ENCODE measurements at regions not wholly inside any gene's neighbourhood (a gene's known extent, or its start where the extent isn't known, plus 50 kb on each side); places are given as distances from the start of the nearest gene placed in this dataset.
"Not testable (repeated sequence)": the region's sequence is repeated elsewhere in the genome, so short reads cannot be mapped to it uniquely, and the experiment has no call there.

- not testable (repeated sequence) for H3K9ac ChIP-seq (ENCODE audit: low read depth in 1 of 2, low read length in 2 of 2); H3K27ac ChIP-seq (ENCODE audit: low read depth, low read length); H3K27me3 ChIP-seq (ENCODE audit: control insufficient read depth in 1 of 2, insufficient read depth in 2 of 2, low read length in 2 of 2); H3K4me3 ChIP-seq (ENCODE audit: low read depth in 1 of 2, low read length in 2 of 2); H3K9me3 ChIP-seq (ENCODE audit: control insufficient read depth in 1 of 2, low read length in 2 of 2); H3K36me3 ChIP-seq (ENCODE audit: control insufficient read depth in 1 of 2, insufficient read depth in 2 of 2, low read length in 2 of 2)
- H3K4me1 ChIP-seq (ENCODE audit: control insufficient read depth in 1 of 2, insufficient read depth in 2 of 2, low read length in 2 of 2): peaks cover 0 to 12% of the 10 kb centered on the region in 2 donors
These were observed 681.8 kb upstream of the TBX3 start for GRCh38 chr12:115365765-115366164.

GRCh38 chr12:115364921-115365320 lies 680.9 kb upstream of the TBX3 start:
- Histone ChIP-seq H3K36me3 (ENCODE audit: control insufficient read depth in 1 of 2, insufficient read depth in 2 of 2, low read length in 2 of 2) (no peaks in the 10 kb centered on the region), H3K9me3 (ENCODE audit: control insufficient read depth in 1 of 2, low read length in 2 of 2) (no peaks in the 10 kb centered on the region), H3K4me1 (ENCODE audit: control insufficient read depth in 1 of 2, insufficient read depth in 2 of 2, low read length in 2 of 2) (peaks cover 0 to 12% of the 10 kb centered on the region in 2 donors), H3K27me3 (ENCODE audit: control insufficient read depth in 1 of 2, insufficient read depth in 2 of 2, low read length in 2 of 2) (no peaks in the 10 kb centered on the region), H3K9ac (ENCODE audit: low read depth in 1 of 2, low read length in 2 of 2) (no peak overlapping the region), H3K27ac (ENCODE audit: low read depth, low read length) (no peak overlapping the region), H3K4me3 (ENCODE audit: low read depth in 1 of 2, low read length in 2 of 2) (no peak overlapping the region)

- Histone ChIP-seq H3K36me3 (ENCODE audit: control insufficient read depth in 1 of 2, insufficient read depth in 2 of 2, low read length in 2 of 2) (no peaks in the 10 kb centered on the region), H3K27me3 (ENCODE audit: control insufficient read depth in 1 of 2, insufficient read depth in 2 of 2, low read length in 2 of 2) (no peaks in the 10 kb centered on the region), H3K9ac (ENCODE audit: low read depth in 1 of 2, low read length in 2 of 2) (no peak overlapping the region), H3K9me3 (ENCODE audit: control insufficient read depth in 1 of 2, low read length in 2 of 2) (no peaks in the 10 kb centered on the region), H3K4me3 (ENCODE audit: low read depth in 1 of 2, low read length in 2 of 2) (no peak overlapping the region), H3K27ac (ENCODE audit: low read depth, low read length) (no peak overlapping the region), H3K4me1 (ENCODE audit: control insufficient read depth in 1 of 2, insufficient read depth in 2 of 2, low read length in 2 of 2) (peaks cover 0 to 6% of the 10 kb centered on the region in 2 donors)
These were observed 678.5 kb upstream of the TBX3 start for GRCh38 chr12:115362339-115362976.

GRCh38 chr12:115357681-115358080 lies 673.7 kb upstream of the TBX3 start:
- no peak overlapping the region for H3K27ac ChIP-seq (ENCODE audit: low read depth, low read length)
- no peak overlapping the region for H3K9ac ChIP-seq (ENCODE audit: low read depth in 1 of 2, low read length in 2 of 2)
- H3K4me3 ChIP-seq (ENCODE audit: low read depth in 1 of 2, low read length in 2 of 2): no peak overlapping the region
- H3K36me3 ChIP-seq (ENCODE audit: control insufficient read depth in 1 of 2, insufficient read depth in 2 of 2, low read length in 2 of 2): no peaks in the 10 kb centered on the region
- H3K27me3 ChIP-seq (ENCODE audit: control insufficient read depth in 1 of 2, insufficient read depth in 2 of 2, low read length in 2 of 2): no peaks in the 10 kb centered on the region
- H3K9me3 ChIP-seq (ENCODE audit: control insufficient read depth in 1 of 2, low read length in 2 of 2): no peaks in the 10 kb centered on the region
- H3K4me1 ChIP-seq (ENCODE audit: control insufficient read depth in 1 of 2, insufficient read depth in 2 of 2, low read length in 2 of 2): peaks cover 6 to 9% of the 10 kb centered on the region in 2 donors

DNA sequence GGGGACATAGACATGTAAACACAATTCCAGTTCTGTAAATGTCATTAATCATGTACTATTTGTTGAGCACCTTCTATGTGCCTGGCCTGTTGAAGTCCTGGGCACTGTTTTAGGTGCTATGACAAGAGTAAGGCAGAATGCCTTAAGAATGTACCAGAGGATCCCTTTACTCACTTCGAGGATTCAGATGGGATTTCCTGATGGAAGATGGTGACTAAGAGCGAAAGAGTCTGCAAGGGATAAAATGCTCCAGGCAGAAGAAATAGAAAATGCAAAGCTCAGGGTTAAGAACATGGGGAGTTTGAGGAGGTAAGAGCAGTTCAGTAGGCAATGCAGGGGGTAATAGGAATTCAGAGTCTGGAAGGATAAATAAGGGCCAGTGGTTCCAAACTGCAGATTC lies 671.3 kb upstream of the TBX3 start:
- Histone ChIP-seq H3K27ac (ENCODE audit: low read depth, low read length) (no peak overlapping the region), H3K4me3 (ENCODE audit: low read depth in 1 of 2, low read length in 2 of 2) (no peak overlapping the region), H3K36me3 (ENCODE audit: control insufficient read depth in 1 of 2, insufficient read depth in 2 of 2, low read length in 2 of 2) (no peaks in the 10 kb centered on the region), H3K4me1 (ENCODE audit: control insufficient read depth in 1 of 2, insufficient read depth in 2 of 2, low read length in 2 of 2) (peaks cover 6 to 9% of the 10 kb centered on the region in 2 donors), H3K9me3 (ENCODE audit: control insufficient read depth in 1 of 2, low read length in 2 of 2) (no peaks in the 10 kb centered on the region), H3K27me3 (ENCODE audit: control insufficient read depth in 1 of 2, insufficient read depth in 2 of 2, low read length in 2 of 2) (no peaks in the 10 kb centered on the region), H3K9ac (ENCODE audit: low read depth in 1 of 2, low read length in 2 of 2) (no peak overlapping the region)

GRCh38 chr12:115354007-115354890 lies 670.3 kb upstream of the TBX3 start:
- Histone ChIP-seq H3K9ac (ENCODE audit: low read depth in 1 of 2, low read length in 2 of 2) (peak overlapping the region; percentile 12 to 52), H3K4me1 (ENCODE audit: control insufficient read depth in 1 of 2, insufficient read depth in 2 of 2, low read length in 2 of 2) (peaks cover 6 to 9% of the 10 kb centered on the region in 2 donors), H3K27me3 (ENCODE audit: control insufficient read depth in 1 of 2, insufficient read depth in 2 of 2, low read length in 2 of 2) (no peaks in the 10 kb centered on the region), H3K36me3 (ENCODE audit: control insufficient read depth in 1 of 2, insufficient read depth in 2 of 2, low read length in 2 of 2) (no peaks in the 10 kb centered on the region), H3K27ac (ENCODE audit: low read depth, low read length) (no peak overlapping the region), H3K9me3 (ENCODE audit: control insufficient read depth in 1 of 2, low read length in 2 of 2) (no peaks in the 10 kb centered on the region), H3K4me3 (ENCODE audit: low read depth in 1 of 2, low read length in 2 of 2) (peak overlapping the region; percentile 60 to 69)

DNA sequence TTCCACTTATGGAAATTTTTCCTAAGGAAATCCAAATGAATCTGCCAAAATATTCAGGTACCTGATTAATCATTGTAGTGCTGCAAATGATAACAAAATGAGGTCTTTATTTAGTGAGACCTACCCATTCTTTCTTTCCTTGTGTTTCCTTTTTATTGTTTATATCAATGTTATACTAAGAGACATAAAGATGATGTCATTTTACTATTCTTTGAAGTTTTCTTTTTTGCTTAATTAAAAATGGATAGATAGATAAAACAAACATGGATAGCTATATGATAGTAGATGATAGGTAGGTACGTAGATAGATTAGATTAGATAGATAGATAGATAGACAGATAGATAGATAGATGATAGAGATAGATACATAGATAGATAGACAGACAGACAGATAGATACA lies 669.5 kb upstream of the TBX3 start:
- Histone ChIP-seq H3K36me3 (ENCODE audit: control insufficient read depth in 1 of 2, insufficient read depth in 2 of 2, low read length in 2 of 2) (no peaks in the 10 kb centered on the region), H3K9me3 (ENCODE audit: control insufficient read depth in 1 of 2, low read length in 2 of 2) (no peaks in the 10 kb centered on the region), H3K4me1 (ENCODE audit: control insufficient read depth in 1 of 2, insufficient read depth in 2 of 2, low read length in 2 of 2) (peaks cover 6 to 9% of the 10 kb centered on the region in 2 donors), H3K27ac (ENCODE audit: low read depth, low read length) (no peak overlapping the region), H3K27me3 (ENCODE audit: control insufficient read depth in 1 of 2, insufficient read depth in 2 of 2, low read length in 2 of 2) (no peaks in the 10 kb centered on the region), H3K9ac (ENCODE audit: low read depth in 1 of 2, low read length in 2 of 2) (no peak overlapping the region), H3K4me3 (ENCODE audit: low read depth in 1 of 2, low read length in 2 of 2) (peak overlapping the region in 1 of 2 donors; percentile 69)

- H3K27ac ChIP-seq (ENCODE audit: low read depth, low read length): no peak overlapping the region
- H3K4me1 ChIP-seq (ENCODE audit: control insufficient read depth in 1 of 2, insufficient read depth in 2 of 2, low read length in 2 of 2): peaks cover 6 to 9% of the 10 kb centered on the region in 2 donors
- no peaks in the 10 kb centered on the region for H3K27me3 ChIP-seq (ENCODE audit: control insufficient read depth in 1 of 2, insufficient read depth in 2 of 2, low read length in 2 of 2)
- H3K36me3 ChIP-seq (ENCODE audit: control insufficient read depth in 1 of 2, insufficient read depth in 2 of 2, low read length in 2 of 2): no peaks in the 10 kb centered on the region
- no peak overlapping the region for H3K9ac ChIP-seq (ENCODE audit: low read depth in 1 of 2, low read length in 2 of 2)
- H3K9me3 ChIP-seq (ENCODE audit: control insufficient read depth in 1 of 2, low read length in 2 of 2): no peaks in the 10 kb centered on the region
- no peak overlapping the region for H3K4me3 ChIP-seq (ENCODE audit: low read depth in 1 of 2, low read length in 2 of 2)
These were observed 667.6 kb upstream of the TBX3 start for GRCh38 chr12:115351514-115352077.

GRCh38 chr12:115349711-115350110 lies 665.7 kb upstream of the TBX3 start:
- Histone ChIP-seq H3K9me3 (ENCODE audit: control insufficient read depth in 1 of 2, low read length in 2 of 2) (no peaks in the 10 kb centered on the region), H3K27me3 (ENCODE audit: control insufficient read depth in 1 of 2, insufficient read depth in 2 of 2, low read length in 2 of 2) (no peaks in the 10 kb centered on the region), H3K4me1 (ENCODE audit: control insufficient read depth in 1 of 2, insufficient read depth in 2 of 2, low read length in 2 of 2) (peaks cover 5 to 7% of the 10 kb centered on the region in 2 donors), H3K9ac (ENCODE audit: low read depth in 1 of 2, low read length in 2 of 2) (no peak overlapping the region), H3K27ac (ENCODE audit: low read depth, low read length) (no peak overlapping the region), H3K4me3 (ENCODE audit: low read depth in 1 of 2, low read length in 2 of 2) (no peak overlapping the region), H3K36me3 (ENCODE audit: control insufficient read depth in 1 of 2, insufficient read depth in 2 of 2, low read length in 2 of 2) (no peaks in the 10 kb centered on the region)

GRCh38 chr12:115348301-115348700 lies 664.3 kb upstream of the TBX3 start:
- Histone ChIP-seq H3K27me3 (ENCODE audit: control insufficient read depth in 1 of 2, insufficient read depth in 2 of 2, low read length in 2 of 2) (no peaks in the 10 kb centered on the region), H3K4me1 (ENCODE audit: control insufficient read depth in 1 of 2, insufficient read depth in 2 of 2, low read length in 2 of 2) (no peaks in the 10 kb centered on the region), H3K4me3 (ENCODE audit: low read depth in 1 of 2, low read length in 2 of 2) (no peak overlapping the region), H3K9me3 (ENCODE audit: control insufficient read depth in 1 of 2, low read length in 2 of 2) (no peaks in the 10 kb centered on the region), H3K9ac (ENCODE audit: low read depth in 1 of 2, low read length in 2 of 2) (no peak overlapping the region), H3K36me3 (ENCODE audit: control insufficient read depth in 1 of 2, insufficient read depth in 2 of 2, low read length in 2 of 2) (no peaks in the 10 kb centered on the region), H3K27ac (ENCODE audit: low read depth, low read length) (no peak overlapping the region)
